Large intestine (tissue), 3 donors: ENCODE measurements at regions not wholly inside any gene's neighbourhood (a gene's known extent, or its start where the extent isn't known, plus 50 kb on each side); places are given as distances from the start of the nearest gene placed in this dataset.
"Not testable (repeated sequence)": the region's sequence is repeated elsewhere in the genome, so short reads cannot be mapped to it uniquely, and the experiment has no call there.

Experiments used
- DNase-seq, 2 donors: peaks; one replicate each; pipeline versions ENCODE4 v3.0.0 to v3.0.0-alpha.2; 2013
- H3K27ac ChIP-seq: one replicate; pipeline ENCODE4 v1.5.1; 2013; ENCODE audit warnings: low read length
- H3K27me3 ChIP-seq: 2 replicates; pipeline ENCODE4 v1.6.1; 2013; ENCODE audit warnings: low read length; ENCODE audit not compliant: control insufficient read depth, insufficient read depth
- H3K36me3 ChIP-seq: 2 replicates; pipeline ENCODE4 v1.6.1; 2013; ENCODE audit warnings: low read length; ENCODE audit not compliant: control insufficient read depth, insufficient read depth
- H3K4me1 ChIP-seq: one replicate; pipeline ENCODE4 v1.6.1; 2013; ENCODE audit warnings: low read length; ENCODE audit not compliant: control insufficient read depth, insufficient read depth
- H3K4me3 ChIP-seq: one replicate; pipeline ENCODE4 v1.5.1; 2013; ENCODE audit warnings: low read length
- H3K9me3 ChIP-seq: one replicate; pipeline ENCODE4 v1.6.1; 2013; ENCODE audit warnings: mild to moderate bottlenecking, low read depth, low read length, moderate library complexity; ENCODE audit not compliant: control insufficient read depth
- WGBS: methylation state at CpG from one replicate; pipeline ENCODE4 v1.1.5; 2013; ENCODE audit warnings: low lambda C conversion rate; ENCODE audit not compliant: insufficient coverage; 5-methylcytosine and 5-hydroxymethylcytosine counted together

- 40% methylated on average over 1 of the region's 1 CpG for WGBS
- H3K36me3 ChIP-seq, H3K27me3 ChIP-seq, H3K27ac ChIP-seq, H3K4me1 ChIP-seq, H3K4me3 ChIP-seq, DNase-seq, H3K9me3 ChIP-seq: not testable (repeated sequence)
Observed at GRCh38 chr15:36052641-36053040, 506.7 kb upstream of the DPH6 start.

- no peak for DNase-seq
Observed at GRCh38 chr15:36053746-36054145, 507.8 kb upstream of the DPH6 start.

GRCh38 chr15:36059596-36059995, 513.6 kb upstream of the DPH6 start:
- DNase-seq: no peak
- Histone ChIP-seq H3K4me3 (no peak overlapping the region), H3K36me3 (no peaks in the 10 kb centered on the region), H3K27me3 (no peaks in the 10 kb centered on the region), H3K4me1 (no peaks in the 10 kb centered on the region), H3K9me3 (no peaks in the 10 kb centered on the region), H3K27ac (no peak overlapping the region)
- 94% methylated on average over 2 of the region's 3 CpGs for WGBS

More at GRCh38 chr15:36053746-36054145, 507.8 kb upstream of the DPH6 start:
- H3K4me3 ChIP-seq: no peak overlapping the region
- no peaks in the 10 kb centered on the region for H3K9me3 ChIP-seq
- H3K36me3 ChIP-seq: no peaks in the 10 kb centered on the region
- WGBS: 90% methylated on average over 1 of the region's 1 CpG
- H3K27me3 ChIP-seq: no peaks in the 10 kb centered on the region
- H3K4me1 ChIP-seq: no peaks in the 10 kb centered on the region
- no peak overlapping the region for H3K27ac ChIP-seq

GRCh38 chr15:36062357-36062756, 516.4 kb upstream of the DPH6 start:
- 83% methylated on average over 3 of the region's 4 CpGs for WGBS
- Histone ChIP-seq H3K4me1 (no peaks in the 10 kb centered on the region), H3K9me3 (peaks cover 4% of the 10 kb centered on the region), H3K4me3 (no peak overlapping the region), H3K36me3 (no peaks in the 10 kb centered on the region), H3K27ac (no peak overlapping the region), H3K27me3 (no peaks in the 10 kb centered on the region)
- no peak for DNase-seq

- H3K4me3 ChIP-seq: no peak overlapping the region
- H3K27me3 ChIP-seq: no peaks in the 10 kb centered on the region
- no peaks in the 10 kb centered on the region for H3K4me1 ChIP-seq
- no peak overlapping the region for H3K27ac ChIP-seq
- DNase-seq: no peak
- WGBS: no CpG with 5 or more reads among the region's 3 CpGs
- peaks cover 10% of the 10 kb centered on the region for H3K9me3 ChIP-seq
- H3K36me3 ChIP-seq: no peaks in the 10 kb centered on the region
Observed at GRCh38 chr15:36066757-36067156, 512.7 kb upstream of the CDIN1 start.

- Histone ChIP-seq H3K36me3 (no peaks in the 10 kb centered on the region), H3K4me3 (no peak overlapping the region), H3K27ac (no peak overlapping the region), H3K9me3 (peaks cover 10% of the 10 kb centered on the region), H3K4me1 (no peaks in the 10 kb centered on the region), H3K27me3 (no peaks in the 10 kb centered on the region)
- DNase-seq: no peak
- 86% methylated on average over 2 of the region's 21 CpGs for WGBS
Observed at GRCh38 chr15:36067483-36068274, 511.7 kb upstream of the CDIN1 start.

- H3K36me3 ChIP-seq: no peaks in the 10 kb centered on the region
- no peak overlapping the region for H3K4me3 ChIP-seq
- no peak for DNase-seq
- no peak overlapping the region for H3K27ac ChIP-seq
- no peaks in the 10 kb centered on the region for H3K4me1 ChIP-seq
- no peaks in the 10 kb centered on the region for H3K27me3 ChIP-seq
- no peaks in the 10 kb centered on the region for H3K9me3 ChIP-seq
Observed at GRCh38 chr15:36075333-36075732, 504.1 kb upstream of the CDIN1 start.

GRCh38 chr15:36079021-36079420, 500.4 kb upstream of the CDIN1 start:
- Histone ChIP-seq H3K36me3 (no peaks in the 10 kb centered on the region), H3K27ac (no peak overlapping the region), H3K4me1 (no peaks in the 10 kb centered on the region), H3K27me3 (no peaks in the 10 kb centered on the region), H3K9me3 (peaks cover 3% of the 10 kb centered on the region), H3K4me3 (no peak overlapping the region)
- no peak for DNase-seq
- 90% methylated on average over 2 of the region's 3 CpGs for WGBS

GRCh38 chr15:36080759-36081158, 498.7 kb upstream of the CDIN1 start:
- WGBS: no CpG with 5 or more reads among the region's 4 CpGs
- Histone ChIP-seq H3K9me3 (peaks cover 8% of the 10 kb centered on the region), H3K27ac (no peak overlapping the region)

GRCh38 chr15:36090286-36090946, 489.0 kb upstream of the CDIN1 start:
- DNase-seq: no peak
- H3K27me3 ChIP-seq: no peaks in the 10 kb centered on the region
- H3K36me3 ChIP-seq: no peaks in the 10 kb centered on the region
- WGBS: no CpG with 5 or more reads among the region's 1 CpG
- H3K9me3 ChIP-seq: no peaks in the 10 kb centered on the region
- no peak overlapping the region for H3K4me3 ChIP-seq
- H3K4me1 ChIP-seq: no peaks in the 10 kb centered on the region
- H3K27ac ChIP-seq: no peak overlapping the region

More at GRCh38 chr15:36080759-36081158, 498.7 kb upstream of the CDIN1 start:
- no peak overlapping the region for H3K4me3 ChIP-seq
- no peak for DNase-seq
- H3K27me3 ChIP-seq: no peaks in the 10 kb centered on the region
- no peaks in the 10 kb centered on the region for H3K36me3 ChIP-seq
- H3K4me1 ChIP-seq: no peaks in the 10 kb centered on the region
